Testis (tissue), 2 donors: ENCODE measurements at regions not wholly inside any gene's neighbourhood (a gene's known extent, or its start where the extent isn't known, plus 50 kb on each side); places are given as distances from the start of the nearest gene placed in this dataset.

ENCODE experiments used
- DNase-seq: peaks from one replicate; pipeline ENCODE4 v3.0.0-alpha.2; 2019
- H3K27ac ChIP-seq, 2 donors: fragments of 200-600 bp; sonication (generic); one replicate each; pipeline ENCODE4 v1.5.1; 2019
- H3K27me3 ChIP-seq: fragments of 200-600 bp; sonication (generic); one replicate; pipeline ENCODE4 v1.5.1; 2019
- H3K36me3 ChIP-seq: fragments of 200-600 bp; sonication (generic); one replicate; pipeline ENCODE4 v1.5.1; 2017; ENCODE audit warnings: low read depth; ENCODE audit errors: missing control alignments
- H3K4me1 ChIP-seq: fragments of 200-600 bp; sonication (generic); one replicate; pipeline ENCODE4 v1.5.1; 2019
- H3K4me3 ChIP-seq, 2 donors: fragments of 200-600 bp; sonication (generic); one replicate each; pipeline ENCODE4 v1.5.1; 2017 to 2019
- H3K9me3 ChIP-seq: fragments of 200-600 bp; sonication (generic); one replicate; pipeline ENCODE4 v1.5.1; 2017
- CTCF ChIP-seq, 3 experiments: fragments of 450-650 bp in 2 of 3; fragments of 200-600 bp in 1 of 3; sonication (generic) in 1 of 3; IDR thresholded peaks; one replicate each; pipeline ENCODE4 v1.5.1; 2016 to 2019; ENCODE audit warnings: antibody characterized with exemption in 3 of 3, mild to moderate bottlenecking in 2 of 3, moderate library complexity in 1 of 3
- POLR2A ChIP-seq: fragments of 450-650 bp; IDR thresholded peaks from one replicate; pipeline ENCODE4 v1.6.1; 2017; ENCODE audit warnings: antibody characterized with exemption, mild to moderate bottlenecking, moderate library complexity
- WGBS, 2 donors: methylation state at CpG; one replicate each; pipeline ENCODE4 v1.1.5; 2018; 5-methylcytosine and 5-hydroxymethylcytosine counted together
- intact Hi-C: fragments of 100-400 bp; cut with DNase I; formaldehyde crosslinking; loops from one replicate; pipeline ENCODE4 v1.15.1; 2023; ENCODE audit warnings: low total_unique reads

- intact Hi-C loops: no loop called here
- TF ChIP-seq CTCF (IDR thresholded peaks at IDR 0.05): no peak
- no peak for TF ChIP-seq POLR2A
- H3K27ac ChIP-seq: no peak overlapping the region
- 83 to 89% methylated on average over 1 of the region's 1 CpG for WGBS, 2 donors
- no peak overlapping the region for H3K4me3 ChIP-seq
- DNase-seq: no peak
- no peaks in the 10 kb centered on the region for H3K36me3 ChIP-seq
- H3K27me3 ChIP-seq: no peaks in the 10 kb centered on the region
- H3K9me3 ChIP-seq: no peaks in the 10 kb centered on the region
- no peaks in the 10 kb centered on the region for H3K4me1 ChIP-seq
These were observed 378.2 kb upstream of the THBS1 start for GRCh38 chr15:39202641-39203040.

- no peak overlapping the region for H3K27ac ChIP-seq
- H3K4me1 ChIP-seq: no peaks in the 10 kb centered on the region
- intact Hi-C loops: no loop called here
- H3K4me3 ChIP-seq: no peak overlapping the region
- no peaks in the 10 kb centered on the region for H3K9me3 ChIP-seq
- WGBS, 2 donors: 67 to 71% methylated on average over 1 of the region's 1 CpG
- no peak for DNase-seq
- no peaks in the 10 kb centered on the region for H3K27me3 ChIP-seq
- TF ChIP-seq POLR2A (no peak), CTCF (IDR thresholded peaks at IDR 0.05) (no peak)
- H3K36me3 ChIP-seq: no peaks in the 10 kb centered on the region
These were observed 376.8 kb upstream of the THBS1 start for GRCh38 chr15:39204031-39204430.

GRCh38 chr15:39205081-39205480, 375.8 kb upstream of the THBS1 start:
- Histone ChIP-seq H3K4me1 (no peaks in the 10 kb centered on the region), H3K4me3 (no peak overlapping the region), H3K9me3 (no peaks in the 10 kb centered on the region), H3K27ac (no peak overlapping the region), H3K36me3 (no peaks in the 10 kb centered on the region), H3K27me3 (no peaks in the 10 kb centered on the region)
- TF ChIP-seq CTCF (IDR thresholded peaks at IDR 0.05) (no peak), POLR2A (no peak)
- intact Hi-C loops: no loop called here
- no peak for DNase-seq

- Histone ChIP-seq H3K36me3 (no peaks in the 10 kb centered on the region), H3K4me3 (no peak overlapping the region), H3K27ac (no peak overlapping the region), H3K9me3 (no peaks in the 10 kb centered on the region), H3K4me1 (no peaks in the 10 kb centered on the region), H3K27me3 (no peaks in the 10 kb centered on the region)
- no peak for DNase-seq
- 92 to 95% methylated on average over 4 of the region's 4 CpGs for WGBS, 2 donors
- TF ChIP-seq CTCF (IDR thresholded peaks at IDR 0.05): no peak
- intact Hi-C loops: no loop called here
These were observed 375.1 kb upstream of the THBS1 start for GRCh38 chr15:39205506-39206371.

GRCh38 chr15:39207532-39208115, 373.3 kb upstream of the THBS1 start:
- no peak overlapping the region for H3K4me3 ChIP-seq
- TF ChIP-seq CTCF (IDR thresholded peaks at IDR 0.05) (no peak), POLR2A (no peak)
- no peaks in the 10 kb centered on the region for H3K9me3 ChIP-seq
- H3K27me3 ChIP-seq: no peaks in the 10 kb centered on the region
- DNase-seq: no peak
- WGBS, 2 donors: 91 to 92% methylated on average over 5 of the region's 5 CpGs
- no peaks in the 10 kb centered on the region for H3K4me1 ChIP-seq
- H3K27ac ChIP-seq: no peak overlapping the region
- intact Hi-C loops: no loop called here
- no peaks in the 10 kb centered on the region for H3K36me3 ChIP-seq
